ENCODE measurements at regions not wholly inside any gene's neighbourhood (a gene's known extent, or its start where the extent isn't known, plus 50 kb on each side); places are given as distances from the start of the nearest gene placed in this dataset.
"Not testable (repeated sequence)": the region's sequence is repeated elsewhere in the genome, so short reads cannot be mapped to it uniquely, and the experiment has no call there.

GRCh38 chr4:187726485-187726884 lies 269.1 kb upstream of the ZFP42 start:
- H3K27me3 ChIP-seq (ENCODE audit: control insufficient read depth, insufficient read depth, low read length), result no peaks in the 10 kb centered on the region
- Mint-ChIP-seq H3K36me3 (peaks cover 16% of the 10 kb centered on the region), H3K4me1 (no peaks in the 10 kb centered on the region), H3K4me3 (no peak overlapping the region), H3K9me3 (peaks cover 21 to 30% of the 10 kb centered on the region in 2 donors), H3K27ac (no peak overlapping the region), H3K27me3 (ENCODE audit: low read depth in 2 of 2) (no peaks in the 10 kb centered on the region)
- peaks cover 12% of the 10 kb centered on the region for H3K9me3 ChIP-seq (ENCODE audit: control insufficient read depth, insufficient read depth, low read length)
- H3K36me3 ChIP-seq (ENCODE audit: control insufficient read depth, insufficient read depth, low read length), result no peaks in the 10 kb centered on the region
- intact Hi-C loops (cut with micrococcal nuclease), result no loop called here
- no peak overlapping the region for H3K4me3 ChIP-seq (ENCODE audit: low read length)
- H3K27ac ChIP-seq (ENCODE audit: low read length), result no peak overlapping the region
- DNase-seq (no peak), ATAC-seq (no peak)
- TF ChIP-seq, protein P1, sequence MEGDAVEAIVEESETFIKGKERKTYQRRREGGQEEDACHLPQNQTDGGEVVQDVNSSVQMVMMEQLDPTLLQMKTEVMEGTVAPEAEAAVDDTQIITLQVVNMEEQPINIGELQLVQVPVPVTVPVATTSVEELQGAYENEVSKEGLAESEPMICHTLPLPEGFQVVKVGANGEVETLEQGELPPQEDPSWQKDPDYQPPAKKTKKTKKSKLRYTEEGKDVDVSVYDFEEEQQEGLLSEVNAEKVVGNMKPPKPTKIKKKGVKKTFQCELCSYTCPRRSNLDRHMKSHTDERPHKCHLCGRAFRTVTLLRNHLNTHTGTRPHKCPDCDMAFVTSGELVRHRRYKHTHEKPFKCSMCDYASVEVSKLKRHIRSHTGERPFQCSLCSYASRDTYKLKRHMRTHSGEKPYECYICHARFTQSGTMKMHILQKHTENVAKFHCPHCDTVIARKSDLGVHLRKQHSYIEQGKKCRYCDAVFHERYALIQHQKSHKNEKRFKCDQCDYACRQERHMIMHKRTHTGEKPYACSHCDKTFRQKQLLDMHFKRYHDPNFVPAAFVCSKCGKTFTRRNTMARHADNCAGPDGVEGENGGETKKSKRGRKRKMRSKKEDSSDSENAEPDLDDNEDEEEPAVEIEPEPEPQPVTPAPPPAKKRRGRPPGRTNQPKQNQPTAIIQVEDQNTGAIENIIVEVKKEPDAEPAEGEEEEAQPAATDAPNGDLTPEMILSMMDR (IDR thresholded peaks at IDR 0.05), result no peak
- 93% methylated on average over 6 of the region's 6 CpGs for WGBS (ENCODE audit: insufficient coverage)
- H3K4me1 ChIP-seq (ENCODE audit: control insufficient read depth, insufficient read depth, low read length), result no peaks in the 10 kb centered on the region

GRCh38 chr4:187732524-187732923 lies 263.0 kb upstream of the ZFP42 start:
- DNase-seq (no peak), ATAC-seq (no peak)
- Mint-ChIP-seq H3K4me3 (no peak overlapping the region), H3K9me3 (peaks cover 30 to 46% of the 10 kb centered on the region in 2 donors), H3K4me1 (no peaks in the 10 kb centered on the region), H3K27ac (no peak overlapping the region), H3K27me3 (ENCODE audit: low read depth in 2 of 2) (no peaks in the 10 kb centered on the region), H3K36me3 (peaks cover 28% of the 10 kb centered on the region)
- no peaks in the 10 kb centered on the region for H3K4me1 ChIP-seq (ENCODE audit: control insufficient read depth, insufficient read depth, low read length)
- no peak overlapping the region for H3K4me3 ChIP-seq (ENCODE audit: low read length)
- intact Hi-C loops (cut with micrococcal nuclease), result no loop called here
- no peak overlapping the region for H3K27ac ChIP-seq (ENCODE audit: low read length)
- no peaks in the 10 kb centered on the region for H3K27me3 ChIP-seq (ENCODE audit: control insufficient read depth, insufficient read depth, low read length)
- H3K36me3 ChIP-seq (ENCODE audit: control insufficient read depth, insufficient read depth, low read length), result no peaks in the 10 kb centered on the region
- peaks cover 14% of the 10 kb centered on the region for H3K9me3 ChIP-seq (ENCODE audit: control insufficient read depth, insufficient read depth, low read length)
- 58% methylated on average over 3 of the region's 3 CpGs for WGBS (ENCODE audit: insufficient coverage)
- TF ChIP-seq, protein P1 (IDR thresholded peaks at IDR 0.05), result no peak

GRCh38 chr4:187739771-187740170 lies 255.8 kb upstream of the ZFP42 start:
- DNase-seq (no peak), ATAC-seq (no peak)
- TF ChIP-seq, protein P1 (IDR thresholded peaks at IDR 0.05), result no peak
- H3K4me3 Mint-ChIP-seq, result no peak overlapping the region
- H3K27me3 ChIP-seq (ENCODE audit: control insufficient read depth, insufficient read depth, low read length), result no peaks in the 10 kb centered on the region
- no peaks in the 10 kb centered on the region for H3K27me3 Mint-ChIP-seq (ENCODE audit: low read depth in 2 of 2)
- no peak overlapping the region for H3K27ac Mint-ChIP-seq
- H3K27ac ChIP-seq (ENCODE audit: low read length), result no peak overlapping the region
- no peaks in the 10 kb centered on the region for H3K4me1 Mint-ChIP-seq
- peaks cover 12% of the 10 kb centered on the region for H3K9me3 ChIP-seq (ENCODE audit: control insufficient read depth, insufficient read depth, low read length)
- H3K9me3 Mint-ChIP-seq, result peaks cover 18 to 23% of the 10 kb centered on the region in 2 donors
- intact Hi-C loops (cut with micrococcal nuclease), result no loop called here
- H3K4me1 ChIP-seq (ENCODE audit: control insufficient read depth, insufficient read depth, low read length), result no peaks in the 10 kb centered on the region
- no peaks in the 10 kb centered on the region for H3K36me3 ChIP-seq (ENCODE audit: control insufficient read depth, insufficient read depth, low read length)
- no peak overlapping the region for H3K4me3 ChIP-seq (ENCODE audit: low read length)
- H3K36me3 Mint-ChIP-seq, result peaks cover 9% of the 10 kb centered on the region
- 73% methylated on average over 1 of the region's 1 CpG for WGBS (ENCODE audit: insufficient coverage)

GRCh38 chr4:187744911-187745310 lies 250.7 kb upstream of the ZFP42 start:
- no peaks in the 10 kb centered on the region for H3K4me1 Mint-ChIP-seq
- no peaks in the 10 kb centered on the region for H3K36me3 ChIP-seq (ENCODE audit: control insufficient read depth, insufficient read depth, low read length)
- TF ChIP-seq, protein P1 (IDR thresholded peaks at IDR 0.05), result no peak
- H3K36me3 Mint-ChIP-seq, result peaks cover 5% of the 10 kb centered on the region
- H3K27me3 Mint-ChIP-seq (ENCODE audit: low read depth in 2 of 2), result no peaks in the 10 kb centered on the region
- H3K27ac ChIP-seq (ENCODE audit: low read length), result no peak overlapping the region
- peaks cover 16% of the 10 kb centered on the region for H3K9me3 ChIP-seq (ENCODE audit: control insufficient read depth, insufficient read depth, low read length)
- H3K9me3 Mint-ChIP-seq, result peaks cover 16 to 18% of the 10 kb centered on the region in 2 donors
- no peak for ATAC-seq
- intact Hi-C loops (cut with micrococcal nuclease), result no loop called here
- no peak for DNase-seq
- H3K4me1 ChIP-seq (ENCODE audit: control insufficient read depth, insufficient read depth, low read length), result no peaks in the 10 kb centered on the region
- WGBS (ENCODE audit: insufficient coverage), result 90% methylated on average over 10 of the region's 10 CpGs
- H3K27me3 ChIP-seq (ENCODE audit: control insufficient read depth, insufficient read depth, low read length), result no peaks in the 10 kb centered on the region
- no peak overlapping the region for H3K4me3 Mint-ChIP-seq
- no peak overlapping the region for H3K27ac Mint-ChIP-seq
- H3K4me3 ChIP-seq (ENCODE audit: low read length), result no peak overlapping the region

- intact Hi-C loops (cut with micrococcal nuclease); H3K36me3 ChIP-seq (ENCODE audit: control insufficient read depth, insufficient read depth, low read length); H3K4me3 Mint-ChIP-seq; H3K4me1 Mint-ChIP-seq; ATAC-seq; DNase-seq; H3K27me3 ChIP-seq (ENCODE audit: control insufficient read depth, insufficient read depth, low read length); H3K4me1 ChIP-seq (ENCODE audit: control insufficient read depth, insufficient read depth, low read length); H3K27ac ChIP-seq (ENCODE audit: low read length); H3K27me3 Mint-ChIP-seq (ENCODE audit: low read depth in 2 of 2); H3K27ac Mint-ChIP-seq; H3K36me3 Mint-ChIP-seq; H3K4me3 ChIP-seq (ENCODE audit: low read length): not testable (repeated sequence)
- peaks cover 19% of the 10 kb centered on the region for H3K9me3 ChIP-seq (ENCODE audit: control insufficient read depth, insufficient read depth, low read length)
- 82% methylated on average over 1 of the region's 1 CpG for WGBS (ENCODE audit: insufficient coverage)
- peaks cover 20 to 23% of the 10 kb centered on the region in 2 donors for H3K9me3 Mint-ChIP-seq
Measured at GRCh38 chr4:187750652-187751051, 244.9 kb upstream of the ZFP42 start.
